ENCODE measurements at regions not wholly inside any gene's neighbourhood (a gene's known extent, or its start where the extent isn't known, plus 50 kb on each side); places are given as distances from the start of the nearest gene placed in this dataset.

GRCh38 chr2:45236268-45236667 is 227.0 kb upstream of the SIX2 start:
- no peak overlapping the region for H3K27ac Mint-ChIP-seq
- H3K27me3 Mint-ChIP-seq (ENCODE audit: low read depth), result peaks cover under 1% of the 10 kb centered on the region

GRCh38 chr2:45233301-45233700 is 224.0 kb upstream of the SIX2 start:
- Mint-ChIP-seq H3K4me3 (no peak overlapping the region), H3K27ac (no peak overlapping the region), H3K9me3 (peaks cover 5% of the 10 kb centered on the region), H3K27me3 (ENCODE audit: low read depth) (peaks cover 4% of the 10 kb centered on the region), H3K36me3 (ENCODE audit: low read depth) (no peaks in the 10 kb centered on the region), H3K4me1 (peaks cover 18% of the 10 kb centered on the region)
- TF ChIP-seq CTCF (IDR thresholded peaks at IDR 0.05; ENCODE audit: unreplicated experiment in 3 of 3), result no peak

More at GRCh38 chr2:45236268-45236667, 227.0 kb upstream of the SIX2 start:
- no peaks in the 10 kb centered on the region for H3K36me3 Mint-ChIP-seq (ENCODE audit: low read depth)
- TF ChIP-seq CTCF (IDR thresholded peaks at IDR 0.05; ENCODE audit: unreplicated experiment in 3 of 3), result no peak
- no peak overlapping the region for H3K4me3 Mint-ChIP-seq
- H3K4me1 Mint-ChIP-seq, result peaks cover 26% of the 10 kb centered on the region
- H3K9me3 Mint-ChIP-seq, result peaks cover under 1% of the 10 kb centered on the region

- no peak overlapping the region for H3K27ac Mint-ChIP-seq
- TF ChIP-seq CTCF (IDR thresholded peaks at IDR 0.05; ENCODE audit: unreplicated experiment in 3 of 3), result no peak
- peaks cover 13% of the 10 kb centered on the region for H3K4me1 Mint-ChIP-seq
- no peak overlapping the region for H3K4me3 Mint-ChIP-seq
- no peaks in the 10 kb centered on the region for H3K36me3 Mint-ChIP-seq (ENCODE audit: low read depth)
- H3K27me3 Mint-ChIP-seq (ENCODE audit: low read depth), result peaks cover 4% of the 10 kb centered on the region
- peaks cover 7% of the 10 kb centered on the region for H3K9me3 Mint-ChIP-seq
Observed at GRCh38 chr2:45232818-45233217, 223.6 kb upstream of the SIX2 start.

GRCh38 chr2:45229411-45229810 is 220.2 kb upstream of the SIX2 start:
- H3K36me3 Mint-ChIP-seq (ENCODE audit: low read depth), result no peaks in the 10 kb centered on the region
- peaks cover 4% of the 10 kb centered on the region for H3K27me3 Mint-ChIP-seq (ENCODE audit: low read depth)
- H3K27ac Mint-ChIP-seq, result no peak overlapping the region
- H3K4me3 Mint-ChIP-seq, result no peak overlapping the region
- no peak for TF ChIP-seq CTCF (IDR thresholded peaks at IDR 0.05; ENCODE audit: unreplicated experiment in 3 of 3)
- peaks cover 9% of the 10 kb centered on the region for H3K9me3 Mint-ChIP-seq
- no peaks in the 10 kb centered on the region for H3K4me1 Mint-ChIP-seq

GRCh38 chr2:45227347-45227746 is 218.1 kb upstream of the SIX2 start:
- Mint-ChIP-seq H3K27ac (no peak overlapping the region), H3K27me3 (ENCODE audit: low read depth) (peaks cover 8% of the 10 kb centered on the region), H3K9me3 (peaks cover 9% of the 10 kb centered on the region), H3K4me1 (no peaks in the 10 kb centered on the region), H3K36me3 (ENCODE audit: low read depth) (no peaks in the 10 kb centered on the region), H3K4me3 (no peak overlapping the region)
- no peak for TF ChIP-seq CTCF (IDR thresholded peaks at IDR 0.05; ENCODE audit: unreplicated experiment in 3 of 3)

GRCh38 chr2:45224993-45225380 is 215.7 kb upstream of the SIX2 start:
- Mint-ChIP-seq H3K4me3 (no peak overlapping the region), H3K27me3 (ENCODE audit: low read depth) (peaks cover 13% of the 10 kb centered on the region), H3K36me3 (ENCODE audit: low read depth) (no peaks in the 10 kb centered on the region), H3K27ac (no peak overlapping the region), H3K4me1 (no peaks in the 10 kb centered on the region), H3K9me3 (peaks cover 5% of the 10 kb centered on the region)
- no peak for TF ChIP-seq CTCF (IDR thresholded peaks at IDR 0.05; ENCODE audit: unreplicated experiment in 3 of 3)

Measured in nephron (organoid).